Panc1 (cell line): ENCODE measurements at regions not wholly inside any gene's neighbourhood (a gene's known extent, or its start where the extent isn't known, plus 50 kb on each side); places are given as distances from the start of the nearest gene placed in this dataset.

Source experiments
- CTCF ChIP-seq: fragments of 450-650 bp; IDR thresholded peaks from 2 replicates; pipeline ENCODE4 v1.5.1; 2017; ENCODE audit warnings: mild to moderate bottlenecking
- POLR2AphosphoS5 ChIP-seq: IDR thresholded peaks from 2 replicates; pipeline ENCODE4 v1.6.1; 2012; ENCODE audit warnings: mild to moderate bottlenecking, low read depth, low read length, moderate library complexity
- REST ChIP-seq, 2 experiments: IDR thresholded peaks; 2 replicates each; pipeline ENCODE4 v1.6.1; 2011 to 2012; ENCODE audit warnings: low read depth in 2 of 2, control low read depth in 1 of 2, low read length in 1 of 2, mild to moderate bottlenecking in 1 of 2, moderate library complexity in 1 of 2; ENCODE audit not compliant: insufficient read depth in 1 of 2

- TF ChIP-seq REST (IDR thresholded peaks at IDR 0.05; ENCODE audit: insufficient read depth in 1 of 2, low read depth in 2 of 2, low read length in 1 of 2) (no peak), CTCF (no peak), POLR2AphosphoS5 (no peak)
These were observed 225.0 kb downstream of the SLITRK1 start for GRCh38 chr13:83657281-83657680.
